Nephron progenitor cell (in vitro differentiated cells): ENCODE measurements at regions not wholly inside any gene's neighbourhood (a gene's known extent, or its start where the extent isn't known, plus 50 kb on each side); places are given as distances from the start of the nearest gene placed in this dataset.
"Not testable (repeated sequence)": the region's sequence is repeated elsewhere in the genome, so short reads cannot be mapped to it uniquely, and the experiment has no call there.

Experiments used
- DNase-seq: peaks from one replicate; pipeline ENCODE4 v3.0.0; 2021
- H3K27ac Mint-ChIP-seq: 2 replicates; pipeline ENCODE4 v1.8.0; 2021; ENCODE audit warnings: mild to moderate bottlenecking, moderate library complexity, mixed read lengths
- H3K27me3 Mint-ChIP-seq: 2 replicates; pipeline ENCODE4 v1.8.0; 2021; ENCODE audit warnings: mild to moderate bottlenecking, low read depth, mixed read lengths; ENCODE audit not compliant: poor library complexity
- H3K36me3 Mint-ChIP-seq: 2 replicates; pipeline ENCODE4 v1.8.0; 2021; ENCODE audit warnings: low read depth, mixed read lengths
- H3K4me1 Mint-ChIP-seq: 2 replicates; pipeline ENCODE4 v1.8.0; 2021; ENCODE audit warnings: mixed read lengths
- H3K4me3 Mint-ChIP-seq: 2 replicates; pipeline ENCODE4 v1.8.0; 2021; ENCODE audit warnings: mild to moderate bottlenecking, moderate library complexity, mixed read lengths
- H3K9me3 Mint-ChIP-seq: 2 replicates; pipeline ENCODE4 v1.8.0; 2021; ENCODE audit warnings: mild to moderate bottlenecking, moderate library complexity, mixed read lengths
- TF ChIP-seq, protein P1 (sequence below): fragments of 200-600 bp; sonication (generic); IDR thresholded peaks from 2 replicates; pipeline ENCODE4 v1.5.0; 2021; ENCODE audit warnings: antibody characterized with exemption

DNA sequence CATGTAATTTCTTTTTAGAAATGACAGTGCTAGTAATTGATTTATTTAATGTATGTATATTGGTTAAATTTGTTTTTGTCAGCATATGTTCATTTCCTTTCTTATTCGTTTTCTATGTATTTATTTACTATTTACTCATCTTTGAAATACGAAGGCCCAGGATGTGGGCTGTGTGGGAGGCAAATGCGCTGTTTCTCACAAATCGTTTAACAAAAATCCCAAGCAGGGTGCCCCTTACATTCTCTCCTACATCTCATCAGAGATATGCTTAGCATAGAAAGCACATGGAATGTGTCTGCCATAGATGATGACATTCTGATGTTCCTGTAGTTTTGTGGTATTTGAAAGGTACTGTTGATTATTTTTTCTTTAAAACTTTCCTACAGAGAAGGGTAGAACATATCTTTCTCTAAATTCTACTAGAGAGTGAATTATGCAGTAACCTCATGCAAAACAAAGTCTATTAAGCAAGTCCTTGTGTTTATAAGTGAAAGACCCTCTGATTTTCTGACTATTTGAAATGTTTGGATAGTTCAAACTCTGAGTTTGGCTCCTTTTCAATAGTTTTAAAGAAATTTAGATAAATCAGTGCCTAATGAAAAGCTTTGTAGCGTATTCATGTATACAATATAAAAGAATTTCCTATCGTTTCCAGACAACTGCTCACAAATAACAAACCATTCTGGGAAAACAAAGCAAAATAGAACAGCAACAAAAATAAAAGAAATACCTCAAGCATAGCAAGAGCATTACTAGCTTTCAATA, 111.1 kb upstream of the VGLL3 start:
- TF ChIP-seq, protein P1, sequence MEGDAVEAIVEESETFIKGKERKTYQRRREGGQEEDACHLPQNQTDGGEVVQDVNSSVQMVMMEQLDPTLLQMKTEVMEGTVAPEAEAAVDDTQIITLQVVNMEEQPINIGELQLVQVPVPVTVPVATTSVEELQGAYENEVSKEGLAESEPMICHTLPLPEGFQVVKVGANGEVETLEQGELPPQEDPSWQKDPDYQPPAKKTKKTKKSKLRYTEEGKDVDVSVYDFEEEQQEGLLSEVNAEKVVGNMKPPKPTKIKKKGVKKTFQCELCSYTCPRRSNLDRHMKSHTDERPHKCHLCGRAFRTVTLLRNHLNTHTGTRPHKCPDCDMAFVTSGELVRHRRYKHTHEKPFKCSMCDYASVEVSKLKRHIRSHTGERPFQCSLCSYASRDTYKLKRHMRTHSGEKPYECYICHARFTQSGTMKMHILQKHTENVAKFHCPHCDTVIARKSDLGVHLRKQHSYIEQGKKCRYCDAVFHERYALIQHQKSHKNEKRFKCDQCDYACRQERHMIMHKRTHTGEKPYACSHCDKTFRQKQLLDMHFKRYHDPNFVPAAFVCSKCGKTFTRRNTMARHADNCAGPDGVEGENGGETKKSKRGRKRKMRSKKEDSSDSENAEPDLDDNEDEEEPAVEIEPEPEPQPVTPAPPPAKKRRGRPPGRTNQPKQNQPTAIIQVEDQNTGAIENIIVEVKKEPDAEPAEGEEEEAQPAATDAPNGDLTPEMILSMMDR = no peak
- H3K36me3 Mint-ChIP-seq = no peaks in the 10 kb centered on the region

DNA sequence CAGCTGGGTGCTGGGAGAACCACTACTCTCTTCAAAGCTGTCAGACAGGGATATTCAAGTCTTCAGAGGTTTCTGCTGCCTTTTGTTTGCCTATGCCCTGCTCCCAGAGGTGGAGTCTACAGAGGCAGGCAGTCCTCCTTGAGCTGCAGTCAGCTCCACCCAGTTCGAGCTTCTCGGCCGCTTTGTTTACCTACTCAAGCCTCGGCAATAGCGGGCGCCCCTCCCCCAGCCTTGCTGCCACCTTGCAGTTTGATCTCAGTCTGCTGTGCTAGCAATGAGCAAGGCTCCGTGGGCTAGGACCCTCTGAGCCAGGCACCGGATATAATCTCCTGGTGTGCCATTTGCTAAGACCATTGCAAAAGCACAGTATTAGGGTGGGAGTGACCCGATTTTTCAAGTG, 106.8 kb upstream of the VGLL3 start:
- H3K27me3 Mint-ChIP-seq, H3K36me3 Mint-ChIP-seq, H3K27ac Mint-ChIP-seq, H3K4me3 Mint-ChIP-seq, DNase-seq, H3K4me1 Mint-ChIP-seq: not testable (repeated sequence)
- H3K9me3 Mint-ChIP-seq = peaks cover 32% of the 10 kb centered on the region

More for the DNA sequence above, 111.1 kb upstream of the VGLL3 start:
- Mint-ChIP-seq H3K4me1 (no peaks in the 10 kb centered on the region), H3K9me3 (peaks cover 24% of the 10 kb centered on the region), H3K27ac (no peak overlapping the region), H3K4me3 (no peak overlapping the region), H3K27me3 (peaks cover 8% of the 10 kb centered on the region)
- DNase-seq = no peak

DNA sequence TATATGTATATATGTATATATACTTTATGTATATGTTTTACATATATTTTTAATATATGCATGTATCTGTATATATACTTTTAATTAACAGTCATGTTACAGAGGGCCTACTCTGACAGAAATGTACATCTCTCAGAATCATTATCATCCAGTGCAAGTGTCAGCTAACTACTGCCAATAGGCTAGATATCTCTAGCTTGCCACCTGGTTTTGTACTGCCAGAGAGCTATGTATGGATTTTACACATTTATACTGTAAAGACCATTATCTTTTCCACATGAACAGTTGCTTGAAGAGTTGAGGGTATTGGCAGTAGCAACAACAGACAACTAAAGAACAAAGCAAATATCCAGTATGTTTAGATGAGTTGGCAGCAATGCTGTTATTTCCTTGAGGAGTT, 99.7 kb upstream of the VGLL3 start:
- TF ChIP-seq, protein P1 = no peak
- Mint-ChIP-seq H3K27me3 (peaks cover 1% of the 10 kb centered on the region), H3K4me3 (no peak overlapping the region), H3K27ac (no peak overlapping the region), H3K9me3 (peaks cover 4% of the 10 kb centered on the region), H3K36me3 (no peaks in the 10 kb centered on the region), H3K4me1 (no peaks in the 10 kb centered on the region)
- DNase-seq = no peak

DNA sequence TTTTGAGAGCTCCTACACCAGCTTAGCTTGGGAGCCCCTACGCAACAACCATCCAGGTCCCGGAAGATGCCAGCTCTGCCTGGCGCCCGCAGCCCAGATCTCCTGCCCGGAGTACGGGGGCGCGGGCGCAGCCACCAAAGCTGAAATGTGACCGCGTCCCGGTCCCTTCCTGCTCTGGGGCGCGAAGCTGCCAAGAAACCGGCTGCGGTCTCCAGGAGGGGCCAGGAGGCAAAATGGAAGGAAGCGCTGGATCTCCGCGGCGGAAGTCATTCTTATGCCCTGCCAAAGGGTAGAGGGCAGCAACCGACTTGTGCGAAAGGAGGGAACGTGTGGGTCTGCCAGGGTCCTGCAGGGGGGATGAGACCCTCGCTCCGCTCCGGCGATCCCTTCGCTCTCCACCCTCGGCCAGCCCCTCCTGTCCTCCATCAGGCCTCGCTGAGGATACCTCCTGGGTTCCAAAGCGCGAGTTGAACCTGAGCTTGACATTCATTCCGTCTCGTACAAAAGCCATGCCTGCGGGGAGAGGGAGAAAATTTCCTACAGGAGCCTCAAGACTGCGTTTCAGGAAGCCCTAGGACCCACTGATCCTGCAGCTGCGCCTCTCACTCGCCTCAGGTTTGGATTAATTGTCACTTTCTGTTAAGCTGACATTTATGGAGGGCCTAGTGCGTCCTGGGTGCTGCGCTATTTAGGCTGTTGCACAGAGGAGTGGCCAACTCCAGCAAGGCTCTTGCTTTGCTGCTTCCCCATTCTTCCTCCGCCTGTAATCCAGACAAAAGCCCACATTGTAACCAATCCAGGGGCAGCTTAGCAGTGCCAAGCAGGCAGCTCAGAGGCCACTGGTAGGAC, 98.3 kb upstream of the VGLL3 start:
- TF ChIP-seq, protein P1 = no peak
- Mint-ChIP-seq H3K27ac (no peak overlapping the region), H3K4me3 (no peak overlapping the region), H3K9me3 (no peaks in the 10 kb centered on the region), H3K36me3 (no peaks in the 10 kb centered on the region), H3K27me3 (peaks cover 4% of the 10 kb centered on the region), H3K4me1 (no peaks in the 10 kb centered on the region)
- DNase-seq = no peak

DNA sequence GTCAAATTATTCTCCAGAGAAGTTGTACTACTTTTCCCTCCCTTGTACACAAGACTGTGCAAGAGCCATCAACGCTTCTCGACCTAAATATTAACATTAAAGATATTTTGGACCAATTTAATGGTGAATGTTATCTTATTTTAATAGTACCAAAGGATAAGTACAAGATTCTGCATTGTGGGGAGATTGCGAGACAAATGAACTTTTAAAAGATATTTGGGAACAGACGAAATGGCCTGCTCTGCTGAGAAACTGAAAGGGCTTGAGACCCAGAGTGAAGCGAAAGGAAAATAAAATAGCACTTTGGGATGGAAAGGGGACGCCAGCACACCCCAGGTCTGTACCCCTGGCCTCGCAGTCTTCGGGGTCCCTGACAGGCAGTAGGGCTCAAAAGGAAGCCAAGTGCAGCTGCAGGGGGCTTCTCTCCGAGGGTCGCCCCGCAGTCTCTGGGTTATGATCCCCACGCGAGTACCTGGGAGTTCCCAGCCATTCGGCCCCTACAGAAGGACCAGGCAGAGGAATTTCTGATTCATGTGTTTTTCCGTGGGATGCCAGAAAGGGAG, 97.6 kb upstream of the VGLL3 start:
- Mint-ChIP-seq H3K36me3 (no peaks in the 10 kb centered on the region), H3K9me3 (no peaks in the 10 kb centered on the region), H3K27me3 (peaks cover 4% of the 10 kb centered on the region), H3K4me3 (no peak overlapping the region), H3K27ac (no peak overlapping the region), H3K4me1 (no peaks in the 10 kb centered on the region)
- TF ChIP-seq, protein P1 = no peak
- DNase-seq = no peak

DNA sequence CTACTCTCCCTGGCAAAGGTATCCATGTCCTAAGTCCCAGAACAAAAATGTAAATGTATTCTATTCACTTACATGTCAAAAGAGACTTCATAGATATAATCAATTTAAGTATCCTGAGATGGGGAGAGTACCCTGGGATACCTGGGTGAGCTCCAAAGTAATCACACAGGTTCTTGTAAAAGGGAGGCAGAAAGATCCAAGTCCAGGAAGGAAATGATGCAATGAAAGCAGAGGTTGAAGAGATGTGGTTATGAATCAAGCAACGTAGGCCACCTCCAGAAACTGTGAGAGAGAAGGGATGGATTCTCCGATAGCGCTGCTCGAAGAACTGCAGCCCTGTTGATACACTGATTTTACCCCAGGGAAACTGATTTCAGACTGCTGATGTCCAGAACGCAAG, 93.9 kb upstream of the VGLL3 start:
- Mint-ChIP-seq H3K27me3 (peaks cover 4% of the 10 kb centered on the region), H3K4me3 (no peak overlapping the region), H3K27ac (no peak overlapping the region), H3K36me3 (no peaks in the 10 kb centered on the region), H3K9me3 (no peaks in the 10 kb centered on the region), H3K4me1 (no peaks in the 10 kb centered on the region)
- TF ChIP-seq, protein P1 = no peak
- DNase-seq = no peak
